Epithelial cell of prostate (primary cell): ENCODE measurements at regions not wholly inside any gene's neighbourhood (a gene's known extent, or its start where the extent isn't known, plus 50 kb on each side); places are given as distances from the start of the nearest gene placed in this dataset.

ENCODE experiments used
- DNase-seq: peaks from one replicate; pipeline ENCODE4 v3.0.0-alpha.2; 2011; ENCODE audit warnings: low read depth, low spot score
- H3K27ac ChIP-seq: fragments of 450-650 bp; 2 replicates; pipeline ENCODE4 v1.5.1; 2017; ENCODE audit warnings: mild to moderate bottlenecking

GRCh38 chr3:18747383-18747782 lies 322.2 kb upstream of the SATB1 start:
- DNase-seq: no peak
- no peak overlapping the region for H3K27ac ChIP-seq

GRCh38 chr3:18745472-18745871 lies 320.3 kb upstream of the SATB1 start:
- DNase-seq: no peak
- H3K27ac ChIP-seq: no peak overlapping the region

- H3K27ac ChIP-seq: no peak overlapping the region
- DNase-seq: no peak
These were observed 319.3 kb upstream of the SATB1 start for GRCh38 chr3:18744472-18744871.

- no peak for DNase-seq
- no peak overlapping the region for H3K27ac ChIP-seq
These were observed 318.6 kb upstream of the SATB1 start for GRCh38 chr3:18743761-18744160.

- no peak for DNase-seq
These were observed 315.8 kb upstream of the SATB1 start for GRCh38 chr3:18740631-18741583.

GRCh38 chr3:18739099-18739433 lies 313.9 kb upstream of the SATB1 start:
- no peak for DNase-seq
- no peak overlapping the region for H3K27ac ChIP-seq

More at GRCh38 chr3:18740631-18741583, 315.8 kb upstream of the SATB1 start:
- H3K27ac ChIP-seq: no peak overlapping the region

- no peak overlapping the region for H3K27ac ChIP-seq
- DNase-seq: no peak
These were observed 313.4 kb upstream of the SATB1 start for GRCh38 chr3:18738393-18739098.

GRCh38 chr3:18735005-18735404 lies 309.9 kb upstream of the SATB1 start:
- H3K27ac ChIP-seq: no peak overlapping the region
- no peak for DNase-seq

- no peak for DNase-seq
These were observed 309.2 kb upstream of the SATB1 start for GRCh38 chr3:18734309-18734708.

GRCh38 chr3:18732474-18732873 lies 307.3 kb upstream of the SATB1 start:
- peak; percentile 33 for DNase-seq
- no peak overlapping the region for H3K27ac ChIP-seq

More at GRCh38 chr3:18734309-18734708, 309.2 kb upstream of the SATB1 start:
- no peak overlapping the region for H3K27ac ChIP-seq

- no peak overlapping the region for H3K27ac ChIP-seq
- no peak for DNase-seq
These were observed 305.4 kb upstream of the SATB1 start for GRCh38 chr3:18730491-18730890.

GRCh38 chr3:18729671-18730070 lies 304.5 kb upstream of the SATB1 start:
- no peak for DNase-seq
- H3K27ac ChIP-seq: no peak overlapping the region

- no peak overlapping the region for H3K27ac ChIP-seq
- DNase-seq: no peak
These were observed 300.7 kb upstream of the SATB1 start for GRCh38 chr3:18725668-18726407.

GRCh38 chr3:18724456-18724855 lies 299.3 kb upstream of the SATB1 start:
- DNase-seq: no peak
- no peak overlapping the region for H3K27ac ChIP-seq

- H3K27ac ChIP-seq: no peak overlapping the region
- DNase-seq: no peak
These were observed 298.2 kb upstream of the SATB1 start for GRCh38 chr3:18723206-18723810.

- DNase-seq: no peak
- H3K27ac ChIP-seq: no peak overlapping the region
These were observed 295.4 kb upstream of the SATB1 start for GRCh38 chr3:18720543-18720942.

- H3K27ac ChIP-seq: no peak overlapping the region
- DNase-seq: no peak
These were observed 292.5 kb upstream of the SATB1 start for GRCh38 chr3:18717598-18717997.

- no peak for DNase-seq
- H3K27ac ChIP-seq: no peak overlapping the region
These were observed 291.7 kb upstream of the SATB1 start for GRCh38 chr3:18716821-18717220.

GRCh38 chr3:18716101-18716500 lies 291.0 kb upstream of the SATB1 start:
- DNase-seq: no peak
- no peak overlapping the region for H3K27ac ChIP-seq

GRCh38 chr3:18715208-18715607 lies 290.1 kb upstream of the SATB1 start:
- H3K27ac ChIP-seq: no peak overlapping the region
- DNase-seq: no peak
